HG03558 (cell line): ENCODE measurements at regions not wholly inside any gene's neighbourhood (a gene's known extent, or its start where the extent isn't known, plus 50 kb on each side); places are given as distances from the start of the nearest gene placed in this dataset.

Source experiments
- ATAC-seq: cut with Tn5 transposase; IDR thresholded peaks from one replicate; pipeline ENCODE4 v1.9.1; 2021; ENCODE audit warnings: moderate number of reproducible peaks; ENCODE audit not compliant: unreplicated experiment; ENCODE audit errors: extremely low read depth

GRCh38 chr11:109326781-109327180, 95.2 kb upstream of the C11orf87 start:
- ATAC-seq: no peak

GRCh38 chr11:109329716-109330115, 92.3 kb upstream of the C11orf87 start:
- no peak for ATAC-seq

GRCh38 chr11:109338131-109338530, 83.9 kb upstream of the C11orf87 start:
- ATAC-seq: no peak

GRCh38 chr11:109342261-109342660, 79.7 kb upstream of the C11orf87 start:
- no peak for ATAC-seq

- ATAC-seq: no peak
Observed at GRCh38 chr11:109343242-109343641, 78.7 kb upstream of the C11orf87 start.

- no peak for ATAC-seq
Observed at GRCh38 chr11:109347304-109347703, 74.7 kb upstream of the C11orf87 start.

- no peak for ATAC-seq
Observed at GRCh38 chr11:109349276-109350080, 72.5 kb upstream of the C11orf87 start.

GRCh38 chr11:109350091-109350490, 71.9 kb upstream of the C11orf87 start:
- no peak for ATAC-seq

GRCh38 chr11:109362059-109362458, 59.9 kb upstream of the C11orf87 start:
- no peak for ATAC-seq

- no peak for ATAC-seq
Observed at GRCh38 chr11:109363682-109364081, 58.3 kb upstream of the C11orf87 start.

- no peak for ATAC-seq
Observed at GRCh38 chr11:109364851-109365250, 57.1 kb upstream of the C11orf87 start.

GRCh38 chr11:109371444-109372176, 50.4 kb upstream of the C11orf87 start:
- ATAC-seq: no peak
